ENCODE measurements at regions not wholly inside any gene's neighbourhood (a gene's known extent, or its start where the extent isn't known, plus 50 kb on each side); places are given as distances from the start of the nearest gene placed in this dataset.

DNA sequence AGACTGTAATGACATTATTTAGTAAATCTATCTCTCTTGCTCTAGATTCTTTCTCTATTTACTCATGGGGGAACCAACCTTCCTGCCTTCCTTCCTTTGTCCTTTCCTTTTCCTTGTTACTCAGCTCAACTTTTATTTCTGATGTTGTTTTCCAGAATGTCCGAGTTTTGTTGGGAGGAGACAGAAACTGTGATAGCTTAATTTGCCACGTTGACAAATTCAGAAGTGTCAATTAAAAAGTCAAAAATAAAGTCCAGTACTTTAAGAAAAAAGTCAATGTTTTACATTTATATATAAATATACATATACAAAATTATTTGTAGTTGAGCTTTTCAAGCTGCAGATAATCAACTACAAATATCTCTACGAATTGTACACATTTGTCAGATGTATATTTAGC lies 1187.7 kb downstream of the ADGRL3 start:
- in situ Hi-C loops (cut with MboI), result no loop called here
- Histone ChIP-seq H3K9me3 (replicated peaks; ENCODE audit: control insufficient read depth, insufficient read depth, low read length) (no peaks in the 10 kb centered on the region; the same call in 2 of the 3 replicates), H3K79me2 (ENCODE audit: control insufficient read depth, insufficient read depth, low read length) (no peaks in the 10 kb centered on the region), H3K4me1 (ENCODE audit: control insufficient read depth, insufficient read depth, low read length) (no peaks in the 10 kb centered on the region), H3K4me3 (no peak overlapping the region), H3K36me3 (ENCODE audit: control insufficient read depth in 2 of 2, insufficient read depth in 2 of 2, low read length in 1 of 2) (no peaks in the 10 kb centered on the region), H4K20me1 (ENCODE audit: control insufficient read depth, insufficient read depth) (no peaks in the 10 kb centered on the region), H2AFZ (ENCODE audit: control insufficient read depth, low read depth, low read length) (no peak overlapping the region), H3K27ac (ENCODE audit: control insufficient read depth, insufficient read depth) (no peak overlapping the region), H3K27me3 (replicated peaks in 1 of 2; ENCODE audit: control insufficient read depth in 2 of 2, insufficient read depth in 2 of 2, low read length in 1 of 2) (no peaks in the 10 kb centered on the region), H3K9ac (ENCODE audit: control insufficient read depth, insufficient read depth, low read length) (no peak overlapping the region), H3K4me2 (ENCODE audit: control insufficient read depth, insufficient read depth) (no peak overlapping the region)
- FAIRE-seq, result no peak
- intact Hi-C loops (cut with micrococcal nuclease; ENCODE audit: unreplicated experiment), result no loop called here
- ATAC-seq, result no peak
- ChIA-PET RAD21 (ENCODE audit: unreplicated experiment) (no interaction called here), SMC1A (ENCODE audit: uncharacterized antibody, unreplicated experiment) (interaction anchor here (1.1 to 2.9 kb wide), 5 partner anchors 10 to 252 kb away, joined by 3 to 12 read pairs (median 3); no protein-coding TSS in a partner anchor), POLR2A (interaction anchor here (0.9 kb wide), 1 partner anchor 11 kb away, joined by 3 read pairs; no protein-coding TSS in a partner anchor), CTCF (interaction anchor here (1.3 kb wide), 1 partner anchor 13 kb away, joined by 4 read pairs; no protein-coding TSS in a partner anchor)
- TF ChIP-seq, protein P1, sequence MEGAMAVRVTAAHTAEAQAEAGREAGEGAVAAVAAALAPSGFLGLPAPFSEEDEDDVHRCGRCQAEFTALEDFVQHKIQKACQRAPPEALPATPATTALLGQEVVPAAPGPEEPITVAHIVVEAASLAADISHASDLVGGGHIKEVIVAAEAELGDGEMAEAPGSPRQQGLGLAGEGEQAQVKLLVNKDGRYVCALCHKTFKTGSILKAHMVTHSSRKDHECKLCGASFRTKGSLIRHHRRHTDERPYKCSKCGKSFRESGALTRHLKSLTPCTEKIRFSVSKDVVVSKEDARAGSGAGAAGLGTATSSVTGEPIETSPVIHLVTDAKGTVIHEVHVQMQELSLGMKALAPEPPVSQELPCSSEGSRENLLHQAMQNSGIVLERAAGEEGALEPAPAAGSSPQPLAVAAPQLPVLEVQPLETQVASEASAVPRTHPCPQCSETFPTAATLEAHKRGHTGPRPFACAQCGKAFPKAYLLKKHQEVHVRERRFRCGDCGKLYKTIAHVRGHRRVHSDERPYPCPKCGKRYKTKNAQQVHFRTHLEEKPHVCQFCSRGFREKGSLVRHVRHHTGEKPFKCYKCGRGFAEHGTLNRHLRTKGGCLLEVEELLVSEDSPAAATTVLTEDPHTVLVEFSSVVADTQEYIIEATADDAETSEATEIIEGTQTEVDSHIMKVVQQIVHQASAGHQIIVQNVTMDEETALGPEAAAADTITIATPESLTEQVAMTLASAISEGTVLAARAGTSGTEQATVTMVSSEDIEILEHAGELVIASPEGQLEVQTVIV (IDR thresholded peaks at IDR 0.05; ENCODE audit: borderline replicate concordance, partially characterized antibody), result no peak
- TF ChIP-seq MYB (IDR thresholded peaks at IDR 0.05; ENCODE audit: borderline replicate concordance, low read depth, low read length) (no peak), ZNF622 (IDR thresholded peaks at IDR 0.05) (no peak), IKZF2 (IDR thresholded peaks at IDR 0.05) (no peak), BHLHE40 (IDR thresholded peaks at IDR 0.05; ENCODE audit: borderline replicate concordance in 1 of 2, low read depth in 2 of 2, low read length in 1 of 2) (no peak), GABPA (IDR thresholded peaks at IDR 0.05; ENCODE audit: low read depth) (no peak)
- TF ChIP-seq, protein P2, sequence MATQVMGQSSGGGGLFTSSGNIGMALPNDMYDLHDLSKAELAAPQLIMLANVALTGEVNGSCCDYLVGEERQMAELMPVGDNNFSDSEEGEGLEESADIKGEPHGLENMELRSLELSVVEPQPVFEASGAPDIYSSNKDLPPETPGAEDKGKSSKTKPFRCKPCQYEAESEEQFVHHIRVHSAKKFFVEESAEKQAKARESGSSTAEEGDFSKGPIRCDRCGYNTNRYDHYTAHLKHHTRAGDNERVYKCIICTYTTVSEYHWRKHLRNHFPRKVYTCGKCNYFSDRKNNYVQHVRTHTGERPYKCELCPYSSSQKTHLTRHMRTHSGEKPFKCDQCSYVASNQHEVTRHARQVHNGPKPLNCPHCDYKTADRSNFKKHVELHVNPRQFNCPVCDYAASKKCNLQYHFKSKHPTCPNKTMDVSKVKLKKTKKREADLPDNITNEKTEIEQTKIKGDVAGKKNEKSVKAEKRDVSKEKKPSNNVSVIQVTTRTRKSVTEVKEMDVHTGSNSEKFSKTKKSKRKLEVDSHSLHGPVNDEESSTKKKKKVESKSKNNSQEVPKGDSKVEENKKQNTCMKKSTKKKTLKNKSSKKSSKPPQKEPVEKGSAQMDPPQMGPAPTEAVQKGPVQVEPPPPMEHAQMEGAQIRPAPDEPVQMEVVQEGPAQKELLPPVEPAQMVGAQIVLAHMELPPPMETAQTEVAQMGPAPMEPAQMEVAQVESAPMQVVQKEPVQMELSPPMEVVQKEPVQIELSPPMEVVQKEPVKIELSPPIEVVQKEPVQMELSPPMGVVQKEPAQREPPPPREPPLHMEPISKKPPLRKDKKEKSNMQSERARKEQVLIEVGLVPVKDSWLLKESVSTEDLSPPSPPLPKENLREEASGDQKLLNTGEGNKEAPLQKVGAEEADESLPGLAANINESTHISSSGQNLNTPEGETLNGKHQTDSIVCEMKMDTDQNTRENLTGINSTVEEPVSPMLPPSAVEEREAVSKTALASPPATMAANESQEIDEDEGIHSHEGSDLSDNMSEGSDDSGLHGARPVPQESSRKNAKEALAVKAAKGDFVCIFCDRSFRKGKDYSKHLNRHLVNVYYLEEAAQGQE (IDR thresholded peaks at IDR 0.05; ENCODE audit: low read depth, low read length), result no peak
- no peak for DNase-seq (ENCODE audit: low read depth, low spot score)
- 0% methylated on average over 3 of the region's 3 CpGs for WGBS (ENCODE audit: insufficient coverage, insufficient replicate concordance, low lambda C conversion rate, missing lambda C conversion rate)
- BruUV-seq (replicated peaks), result no TSS peak

Data from GM12878 (cell line).